ENCODE measurements at regions not wholly inside any gene's neighbourhood (a gene's known extent, or its start where the extent isn't known, plus 50 kb on each side); places are given as distances from the start of the nearest gene placed in this dataset.

DNA sequence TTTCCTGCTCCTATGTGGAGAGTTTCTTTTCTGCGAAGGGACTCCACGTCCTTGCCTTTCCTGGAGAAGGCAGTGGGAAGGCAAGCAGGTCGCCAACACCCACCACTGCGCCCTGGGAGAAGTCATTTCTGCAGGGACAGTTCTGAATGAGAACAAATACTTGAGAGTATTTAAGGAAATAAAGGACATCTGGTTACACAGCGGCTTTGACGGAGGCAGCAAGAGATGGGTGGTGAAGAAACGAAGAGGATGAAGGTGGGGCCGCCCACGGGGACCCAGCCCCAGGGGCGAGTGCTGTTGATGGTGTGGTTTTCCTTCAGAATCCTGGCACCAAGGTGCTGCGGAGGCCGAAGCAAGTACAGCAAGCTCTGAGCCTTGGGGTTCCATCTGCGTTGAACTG, 75.5 kb downstream of the PSMG1 start:
- no peaks in the 10 kb centered on the region for H3K79me2 ChIP-seq (replicated peaks; ENCODE audit: insufficient read depth)
- no peaks in the 10 kb centered on the region for H4K20me1 ChIP-seq (replicated peaks; ENCODE audit: insufficient read depth)
- H3K9me2 ChIP-seq (ENCODE audit: insufficient read depth) = peaks cover 11% of the 10 kb centered on the region; the same call in 1 of the 2 replicates
- H3K4me2 ChIP-seq = no peak overlapping the region
- no peaks in the 10 kb centered on the region for H3F3A ChIP-seq (replicated peaks; ENCODE audit: low read depth)
- no peak for TF ChIP-seq ZNF331 (CRISPR knock-in tag; IDR thresholded peaks at IDR 0.05; ENCODE audit: low read depth)
- TF ChIP-seq, protein P1, sequence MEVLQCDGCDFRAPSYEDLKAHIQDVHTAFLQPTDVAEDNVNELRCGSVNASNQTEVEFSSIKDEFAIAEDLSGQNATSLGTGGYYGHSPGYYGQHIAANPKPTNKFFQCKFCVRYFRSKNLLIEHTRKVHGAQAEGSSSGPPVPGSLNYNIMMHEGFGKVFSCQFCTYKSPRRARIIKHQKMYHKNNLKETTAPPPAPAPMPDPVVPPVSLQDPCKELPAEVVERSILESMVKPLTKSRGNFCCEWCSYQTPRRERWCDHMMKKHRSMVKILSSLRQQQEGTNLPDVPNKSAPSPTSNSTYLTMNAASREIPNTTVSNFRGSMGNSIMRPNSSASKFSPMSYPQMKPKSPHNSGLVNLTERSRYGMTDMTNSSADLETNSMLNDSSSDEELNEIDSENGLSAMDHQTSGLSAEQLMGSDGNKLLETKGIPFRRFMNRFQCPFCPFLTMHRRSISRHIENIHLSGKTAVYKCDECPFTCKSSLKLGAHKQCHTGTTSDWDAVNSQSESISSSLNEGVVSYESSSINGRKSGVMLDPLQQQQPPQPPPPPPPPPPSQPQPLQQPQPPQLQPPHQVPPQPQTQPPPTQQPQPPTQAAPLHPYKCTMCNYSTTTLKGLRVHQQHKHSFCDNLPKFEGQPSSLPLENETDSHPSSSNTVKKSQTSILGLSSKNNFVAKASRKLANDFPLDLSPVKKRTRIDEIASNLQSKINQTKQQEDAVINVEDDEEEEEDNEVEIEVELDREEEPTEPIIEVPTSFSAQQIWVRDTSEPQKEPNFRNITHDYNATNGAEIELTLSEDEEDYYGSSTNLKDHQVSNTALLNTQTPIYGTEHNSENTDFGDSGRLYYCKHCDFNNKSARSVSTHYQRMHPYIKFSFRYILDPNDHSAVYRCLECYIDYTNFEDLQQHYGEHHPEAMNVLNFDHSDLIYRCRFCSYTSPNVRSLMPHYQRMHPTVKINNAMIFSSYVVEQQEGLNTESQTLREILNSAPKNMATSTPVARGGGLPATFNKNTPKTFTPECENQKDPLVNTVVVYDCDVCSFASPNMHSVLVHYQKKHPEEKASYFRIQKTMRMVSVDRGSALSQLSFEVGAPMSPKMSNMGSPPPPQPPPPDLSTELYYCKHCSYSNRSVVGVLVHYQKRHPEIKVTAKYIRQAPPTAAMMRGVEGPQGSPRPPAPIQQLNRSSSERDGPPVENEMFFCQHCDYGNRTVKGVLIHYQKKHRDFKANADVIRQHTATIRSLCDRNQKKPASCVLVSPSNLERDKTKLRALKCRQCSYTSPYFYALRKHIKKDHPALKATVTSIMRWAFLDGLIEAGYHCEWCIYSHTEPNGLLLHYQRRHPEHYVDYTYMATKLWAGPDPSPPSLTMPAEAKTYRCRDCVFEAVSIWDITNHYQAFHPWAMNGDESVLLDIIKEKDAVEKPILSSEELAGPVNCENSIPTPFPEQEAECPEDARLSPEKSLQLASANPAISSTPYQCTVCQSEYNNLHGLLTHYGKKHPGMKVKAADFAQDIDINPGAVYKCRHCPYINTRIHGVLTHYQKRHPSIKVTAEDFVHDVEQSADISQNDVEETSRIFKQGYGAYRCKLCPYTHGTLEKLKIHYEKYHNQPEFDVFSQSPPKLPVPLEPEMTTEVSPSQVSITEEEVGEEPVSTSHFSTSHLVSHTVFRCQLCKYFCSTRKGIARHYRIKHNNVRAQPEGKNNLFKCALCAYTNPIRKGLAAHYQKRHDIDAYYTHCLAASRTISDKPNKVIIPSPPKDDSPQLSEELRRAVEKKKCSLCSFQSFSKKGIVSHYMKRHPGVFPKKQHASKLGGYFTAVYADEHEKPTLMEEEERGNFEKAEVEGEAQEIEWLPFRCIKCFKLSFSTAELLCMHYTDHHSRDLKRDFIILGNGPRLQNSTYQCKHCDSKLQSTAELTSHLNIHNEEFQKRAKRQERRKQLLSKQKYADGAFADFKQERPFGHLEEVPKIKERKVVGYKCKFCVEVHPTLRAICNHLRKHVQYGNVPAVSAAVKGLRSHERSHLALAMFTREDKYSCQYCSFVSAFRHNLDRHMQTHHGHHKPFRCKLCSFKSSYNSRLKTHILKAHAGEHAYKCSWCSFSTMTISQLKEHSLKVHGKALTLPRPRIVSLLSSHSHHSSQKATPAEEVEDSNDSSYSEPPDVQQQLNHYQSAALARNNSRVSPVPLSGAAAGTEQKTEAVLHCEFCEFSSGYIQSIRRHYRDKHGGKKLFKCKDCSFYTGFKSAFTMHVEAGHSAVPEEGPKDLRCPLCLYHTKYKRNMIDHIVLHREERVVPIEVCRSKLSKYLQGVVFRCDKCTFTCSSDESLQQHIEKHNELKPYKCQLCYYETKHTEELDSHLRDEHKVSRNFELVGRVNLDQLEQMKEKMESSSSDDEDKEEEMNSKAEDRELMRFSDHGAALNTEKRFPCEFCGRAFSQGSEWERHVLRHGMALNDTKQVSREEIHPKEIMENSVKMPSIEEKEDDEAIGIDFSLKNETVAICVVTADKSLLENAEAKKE (CRISPR knock-in tag; IDR thresholded peaks at IDR 0.05) = no peak
- TF ChIP-seq, protein P2, sequence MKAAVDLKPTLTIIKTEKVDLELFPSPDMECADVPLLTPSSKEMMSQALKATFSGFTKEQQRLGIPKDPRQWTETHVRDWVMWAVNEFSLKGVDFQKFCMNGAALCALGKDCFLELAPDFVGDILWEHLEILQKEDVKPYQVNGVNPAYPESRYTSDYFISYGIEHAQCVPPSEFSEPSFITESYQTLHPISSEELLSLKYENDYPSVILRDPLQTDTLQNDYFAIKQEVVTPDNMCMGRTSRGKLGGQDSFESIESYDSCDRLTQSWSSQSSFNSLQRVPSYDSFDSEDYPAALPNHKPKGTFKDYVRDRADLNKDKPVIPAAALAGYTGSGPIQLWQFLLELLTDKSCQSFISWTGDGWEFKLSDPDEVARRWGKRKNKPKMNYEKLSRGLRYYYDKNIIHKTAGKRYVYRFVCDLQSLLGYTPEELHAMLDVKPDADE (IDR thresholded peaks at IDR 0.05) = no peak
- TF ChIP-seq CREB1 (CRISPR knock-in tag; IDR thresholded peaks at IDR 0.05; ENCODE audit: low read depth) = no peak
- no peak for TF ChIP-seq JUNB (IDR thresholded peaks at IDR 0.05; ENCODE audit: unreplicated experiment)
- TF ChIP-seq NANOG (IDR thresholded peaks at IDR 0.05; ENCODE audit: borderline replicate concordance) = no peak
- TF ChIP-seq EZH2 (IDR thresholded peaks at IDR 0.05; ENCODE audit: low read depth, unreplicated experiment) = no peak
- TF ChIP-seq EZH2phosphoT487 (IDR thresholded peaks at IDR 0.05; ENCODE audit: unreplicated experiment) = no peak
- no peak for TF ChIP-seq STAT1 (IDR thresholded peaks at IDR 0.05; ENCODE audit: unreplicated experiment)
- no peak for DNase-seq (ENCODE audit: low spot score)
- no peak for ATAC-seq
- peaks cover 3% of the 10 kb centered on the region; the same call in 1 of the 2 replicates for H3K4me1 ChIP-seq (ENCODE audit: insufficient read depth)
- no peak overlapping the region for H3K27ac ChIP-seq (ENCODE audit: low read depth)
- Mint-ChIP-seq H3K9me3 (no peaks in the 10 kb centered on the region), H3K4me3 (no peak overlapping the region), H3K4me1 (no peaks in the 10 kb centered on the region; the same call in 2 of the 3 replicates), H3K36me3 (ENCODE audit: low read depth) (no peaks in the 10 kb centered on the region), H3K27me3 (ENCODE audit: insufficient read depth, low read depth, poor library complexity) (peaks cover 9% of the 10 kb centered on the region), H3K27ac (no peak overlapping the region)
- no peak overlapping the region for H3K4me3 ChIP-seq
- no peaks in the 10 kb centered on the region for H3K36me3 ChIP-seq (ENCODE audit: insufficient read depth)
- H3K27me3 ChIP-seq (ENCODE audit: insufficient read depth) = no peaks in the 10 kb centered on the region
- no peak overlapping the region for H2AFZ ChIP-seq
